ENCODE measurements at regions not wholly inside any gene's neighbourhood (a gene's known extent, or its start where the extent isn't known, plus 50 kb on each side); places are given as distances from the start of the nearest gene placed in this dataset.

GRCh38 chr1:184141361-184141880 is 89.9 kb downstream of the TSEN15 start:
- no peak for DNase-seq (ENCODE audit: low spot score)

GRCh38 chr1:184143449-184143848 is 91.9 kb downstream of the TSEN15 start:
- DNase-seq (ENCODE audit: low spot score): no peak

GRCh38 chr1:184145083-184145482 is 93.6 kb downstream of the TSEN15 start:
- DNase-seq (ENCODE audit: low spot score): no peak

GRCh38 chr1:184146202-184146601 is 94.7 kb downstream of the TSEN15 start:
- DNase-seq (ENCODE audit: low spot score): no peak

- DNase-seq (ENCODE audit: low spot score): no peak
These were observed 99.4 kb downstream of the TSEN15 start for GRCh38 chr1:184150776-184151531.

DNA sequence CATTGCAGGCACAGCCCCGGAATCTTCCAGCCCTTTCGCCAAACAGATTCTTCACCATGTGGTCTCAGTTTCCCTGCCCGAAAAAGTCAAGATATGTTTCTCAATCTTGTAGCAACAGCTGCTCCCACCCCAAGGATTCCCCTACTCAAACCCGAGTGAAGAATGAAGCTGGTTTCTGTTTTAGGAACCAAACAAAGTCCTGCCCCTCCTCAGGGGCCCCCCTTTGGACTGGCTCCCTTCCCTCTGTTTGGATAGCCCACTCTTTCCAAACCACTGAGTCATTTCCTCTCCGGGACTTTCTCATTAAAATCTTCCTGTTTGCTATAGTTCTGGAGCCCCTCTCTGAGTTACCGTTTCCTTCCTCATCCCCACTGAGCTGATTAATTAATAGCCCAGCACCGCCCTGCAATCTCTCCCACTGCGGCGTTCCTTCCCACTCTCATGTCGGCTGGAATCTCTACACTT is 100.9 kb downstream of the TSEN15 start:
- no peak for DNase-seq (ENCODE audit: low spot score)

- no peak for DNase-seq (ENCODE audit: low spot score)
These were observed 101.4 kb downstream of the TSEN15 start for GRCh38 chr1:184152974-184153373.

GRCh38 chr1:184153731-184154130 is 102.2 kb downstream of the TSEN15 start:
- DNase-seq (ENCODE audit: low spot score): no peak

DNA sequence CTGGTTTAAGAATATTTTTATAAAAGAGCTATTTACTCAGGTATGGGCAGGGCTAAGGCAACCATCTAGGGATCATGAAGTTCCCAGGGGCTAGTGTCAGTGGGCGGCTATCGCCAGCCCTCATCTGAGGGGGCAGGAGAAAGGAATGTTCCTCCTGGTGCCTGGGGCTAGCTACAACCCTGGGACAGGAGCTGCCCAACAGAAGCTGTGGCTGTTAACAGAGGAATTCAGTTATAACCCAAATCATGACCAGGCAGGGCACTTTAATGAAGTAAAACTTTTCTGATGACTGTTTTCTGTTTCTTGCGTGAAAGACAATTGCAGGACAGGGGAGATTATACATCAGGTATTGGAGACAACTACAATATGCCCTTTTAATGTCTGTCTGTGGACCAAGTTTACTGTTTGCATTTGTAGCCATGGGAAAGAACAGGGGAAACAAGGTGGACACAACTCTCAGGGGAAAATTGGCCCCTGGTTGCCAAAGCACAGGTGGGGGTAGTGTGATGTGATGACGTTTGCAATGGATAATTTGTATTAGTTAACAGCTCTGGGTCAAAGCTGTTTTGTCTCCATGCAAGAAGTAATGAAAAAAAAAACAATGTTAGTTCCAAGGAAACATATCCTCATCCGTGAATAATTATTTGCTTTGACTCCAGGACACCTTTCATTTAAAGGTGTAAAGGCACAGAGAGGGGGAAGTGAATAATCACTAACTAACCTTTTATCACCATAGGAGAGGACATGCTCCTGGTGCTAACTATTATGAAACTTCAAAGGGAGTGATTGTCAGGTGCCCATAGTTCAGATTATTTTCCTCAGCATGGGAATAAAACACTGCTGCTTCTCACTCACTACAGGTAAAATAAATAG is 105.2 kb downstream of the TSEN15 start:
- DNase-seq (ENCODE audit: low spot score): no peak

DNA sequence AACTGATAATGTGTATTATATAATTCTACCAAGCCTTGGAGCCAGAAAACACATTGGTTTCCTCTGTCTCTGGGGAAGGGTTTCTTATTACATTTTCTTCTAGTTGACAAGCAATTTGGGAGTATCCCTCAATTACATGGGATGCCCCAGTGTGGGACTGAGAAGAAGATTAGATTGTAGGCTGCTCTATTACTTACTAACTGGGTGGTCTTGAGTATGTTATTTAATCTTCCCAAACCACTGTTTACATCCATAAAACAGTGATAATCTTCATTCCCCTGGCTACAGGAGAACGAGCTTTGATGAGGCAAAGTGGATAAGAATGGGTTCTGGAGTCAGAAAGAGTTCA is 105.8 kb downstream of the TSEN15 start:
- DNase-seq (ENCODE audit: low spot score): no peak

- DNase-seq (ENCODE audit: low spot score): no peak
These were observed 107.6 kb downstream of the TSEN15 start for GRCh38 chr1:184158896-184159681.

DNA sequence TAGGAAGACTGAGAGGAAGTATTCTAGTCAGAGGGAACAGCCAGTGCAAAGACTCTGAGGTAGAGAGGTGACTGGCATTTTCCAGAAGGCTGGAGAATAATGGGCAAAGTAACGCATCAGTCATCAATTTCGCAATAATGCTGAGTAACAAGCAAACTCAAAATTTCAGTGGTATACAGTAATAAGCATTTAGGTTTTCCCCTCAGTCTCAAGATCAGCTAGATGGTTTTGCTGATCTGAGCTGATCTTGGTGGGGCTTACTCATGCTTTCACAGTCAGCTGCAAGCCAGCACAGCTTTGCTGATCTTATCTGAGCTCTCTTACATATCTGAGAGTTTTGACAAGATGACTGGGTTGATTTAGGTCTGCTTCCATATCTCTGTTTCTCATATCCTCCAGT is 108.7 kb downstream of the TSEN15 start:
- DNase-seq (ENCODE audit: low spot score): no peak

DNA sequence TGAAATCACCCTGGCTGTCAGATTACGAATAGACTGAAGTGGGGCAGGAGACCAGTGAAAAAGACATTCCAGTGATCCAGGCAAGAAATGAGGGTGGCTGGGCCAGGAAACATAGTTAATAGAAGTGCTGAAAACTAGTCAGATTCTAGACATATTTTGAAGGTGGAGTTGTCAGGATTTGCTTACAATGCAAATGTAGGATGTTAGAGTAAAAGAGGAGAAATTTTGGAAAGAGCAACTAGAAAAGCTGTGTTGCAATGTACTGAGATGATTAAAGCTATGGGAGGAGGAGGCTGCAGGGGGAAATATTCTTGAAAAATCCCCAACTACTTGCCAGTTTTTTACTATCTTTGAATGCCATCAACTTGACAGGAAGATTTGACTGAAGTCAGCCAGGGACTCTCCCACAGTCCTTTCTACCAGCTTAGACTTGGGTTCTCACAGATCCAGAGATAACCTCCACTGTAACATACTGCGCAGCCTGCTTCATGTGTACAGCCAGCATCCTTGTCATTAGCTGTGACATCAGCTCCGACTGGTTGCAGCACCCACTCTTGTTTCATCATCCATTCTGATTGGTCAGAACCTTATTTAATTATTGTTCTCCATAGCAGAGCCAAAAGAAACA is 109.7 kb downstream of the TSEN15 start:
- no peak for DNase-seq (ENCODE audit: low spot score)

- no peak for DNase-seq (ENCODE audit: low spot score)
These were observed 110.8 kb downstream of the TSEN15 start for GRCh38 chr1:184162281-184162680.

GRCh38 chr1:184163674-184164465 is 112.3 kb downstream of the TSEN15 start:
- no peak for DNase-seq (ENCODE audit: low spot score)

GRCh38 chr1:184164536-184164935 is 113.0 kb downstream of the TSEN15 start:
- no peak for DNase-seq (ENCODE audit: low spot score)

GRCh38 chr1:184166485-184166884 is 115.0 kb downstream of the TSEN15 start:
- no peak for DNase-seq (ENCODE audit: low spot score)

GRCh38 chr1:184167352-184167751 is 115.8 kb downstream of the TSEN15 start:
- DNase-seq (ENCODE audit: low spot score): no peak

GRCh38 chr1:184170719-184171118 is 119.2 kb downstream of the TSEN15 start:
- no peak for DNase-seq (ENCODE audit: low spot score)

- no peak for DNase-seq (ENCODE audit: low spot score)
These were observed 124.5 kb downstream of the TSEN15 start for GRCh38 chr1:184176058-184176457.

DNA sequence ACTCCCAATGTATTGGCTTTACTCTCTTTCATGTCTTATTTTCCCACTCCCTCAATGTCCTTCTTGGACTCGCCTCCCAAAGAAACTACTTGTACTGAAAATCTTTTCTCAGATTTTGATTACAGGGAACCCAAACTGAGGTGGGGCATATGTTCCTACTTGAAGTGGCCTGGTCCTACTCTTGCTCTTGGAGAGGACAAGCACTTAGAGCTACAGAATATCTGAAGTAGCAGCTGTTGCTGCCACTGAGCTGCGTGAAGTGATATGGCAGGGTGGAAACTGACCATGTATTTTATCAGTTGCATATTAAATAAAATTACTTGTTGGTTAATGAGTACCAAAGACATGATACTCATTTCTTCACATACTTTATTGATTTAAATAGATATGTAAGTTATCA is 129.5 kb downstream of the TSEN15 start:
- DNase-seq (ENCODE audit: low spot score): no peak
